GM23338 (cell line): ENCODE measurements at regions not wholly inside any gene's neighbourhood (a gene's known extent, or its start where the extent isn't known, plus 50 kb on each side); places are given as distances from the start of the nearest gene placed in this dataset.

ENCODE experiments used
- ATAC-seq: fragments of 200-7000 bp; cut with Tn5 transposase; 3 replicates; pipeline ENCODE4 v1.9.1; 2020
- DNase-seq: peaks from one replicate; pipeline ENCODE4 v3.0.0-alpha.2; 2015; ENCODE audit warnings: low spot score
- H2AFZ ChIP-seq: fragments of 200-600 bp; sonication (generic); 2 replicates; pipeline ENCODE4 v1.8.0; 2016; ENCODE audit warnings: antibody characterized with exemption, mild to moderate bottlenecking, moderate library complexity
- H3F3A ChIP-seq: fragments of 200-600 bp; sonication (generic); replicated peaks from 2 replicates; pipeline ENCODE4 v1.8.0; 2017; ENCODE audit warnings: antibody characterized with exemption, mixed run types, low read depth
- H3K27ac ChIP-seq: fragments of 200-600 bp; sonication (generic); 2 replicates; pipeline ENCODE4 v1.6.1; 2016; ENCODE audit warnings: low read depth
- H3K27me3 ChIP-seq: fragments of 200-600 bp; sonication (generic); 2 replicates; pipeline ENCODE4 v1.8.0; 2016; ENCODE audit warnings: mild to moderate bottlenecking, mixed run types, moderate library complexity; ENCODE audit not compliant: insufficient read depth
- H3K36me3 ChIP-seq: fragments of 200-600 bp; sonication (generic); 2 replicates; pipeline ENCODE4 v1.8.0; 2016; ENCODE audit warnings: mild to moderate bottlenecking; ENCODE audit not compliant: insufficient read depth
- H3K4me1 ChIP-seq: fragments of 200-600 bp; sonication (generic); 2 replicates; pipeline ENCODE4 v1.8.0; 2016; ENCODE audit warnings: mild to moderate bottlenecking, moderate library complexity; ENCODE audit not compliant: insufficient read depth
- H3K4me2 ChIP-seq: fragments of 200-600 bp; sonication (generic); 2 replicates; pipeline ENCODE4 v1.7.1; 2017; ENCODE audit warnings: mixed run types
- H3K4me3 ChIP-seq: fragments of 200-600 bp; sonication (generic); 2 replicates; pipeline ENCODE4 v1.6.1; 2016; ENCODE audit warnings: mixed run types
- H3K79me2 ChIP-seq: fragments of 200-600 bp; sonication (generic); replicated peaks from 2 replicates; pipeline ENCODE4 v1.8.0; 2017; ENCODE audit warnings: mild to moderate bottlenecking; ENCODE audit not compliant: insufficient read depth
- H3K9me2 ChIP-seq: fragments of 200-600 bp; sonication (generic); 2 replicates; pipeline ENCODE4 v1.8.0; 2017; ENCODE audit not compliant: insufficient read depth
- H4K20me1 ChIP-seq: fragments of 200-600 bp; sonication (generic); replicated peaks from 2 replicates; pipeline ENCODE4 v1.8.0; 2017; ENCODE audit warnings: mild to moderate bottlenecking; ENCODE audit not compliant: insufficient read depth
- H3K27ac Mint-ChIP-seq: 2 replicates; pipeline ENCODE4 v1.8.0; 2020; ENCODE audit warnings: inconsistent platforms, mild to moderate bottlenecking, moderate library complexity, mixed read lengths
- H3K27me3 Mint-ChIP-seq: 3 replicates; pipeline ENCODE4 v1.8.0; 2022; ENCODE audit warnings: low read depth, mild to moderate bottlenecking, moderate library complexity, mixed read lengths, inconsistent platforms; ENCODE audit not compliant: insufficient read depth, poor library complexity
- H3K36me3 Mint-ChIP-seq: 3 replicates; pipeline ENCODE4 v1.8.0; 2021; ENCODE audit warnings: low read depth, mild to moderate bottlenecking, inconsistent platforms, moderate library complexity, mixed read lengths
- H3K4me1 Mint-ChIP-seq: 3 replicates; pipeline ENCODE4 v1.8.0; 2020; ENCODE audit warnings: mild to moderate bottlenecking, inconsistent platforms, mixed read lengths
- H3K4me3 Mint-ChIP-seq: 3 replicates; pipeline ENCODE4 v1.8.0; 2021; ENCODE audit warnings: moderate library complexity, mild to moderate bottlenecking, inconsistent platforms, mixed read lengths
- H3K9me3 Mint-ChIP-seq: 3 replicates; pipeline ENCODE4 v1.8.0; 2020; ENCODE audit warnings: moderate library complexity, mild to moderate bottlenecking, inconsistent platforms, mixed read lengths
- CREB1 ChIP-seq: fragments of 250-450 bp; sonication (Bioruptor Pico); IDR thresholded peaks from 2 replicates; pipeline ENCODE4 v1.5.0; 2020; ENCODE audit warnings: low read depth, mild to moderate bottlenecking, moderate library complexity
- ETS1 ChIP-seq: IDR thresholded peaks from 2 replicates; pipeline ENCODE4 v1.6.1; 2016; ENCODE audit warnings: antibody characterized with exemption
- EZH2 ChIP-seq: fragments of 200-600 bp; sonication (generic); IDR thresholded peaks from one replicate; pipeline ENCODE4 v1.8.0; 2017; ENCODE audit warnings: antibody characterized with exemption, mild to moderate bottlenecking, low read depth; ENCODE audit not compliant: unreplicated experiment
- JUNB ChIP-seq: IDR thresholded peaks from one replicate; pipeline ENCODE4 v1.6.1; 2016; ENCODE audit warnings: antibody characterized with exemption; ENCODE audit not compliant: unreplicated experiment
- NANOG ChIP-seq: IDR thresholded peaks from 2 replicates; pipeline ENCODE4 v1.6.1; 2016; ENCODE audit warnings: antibody characterized with exemption, borderline replicate concordance
- STAT1 ChIP-seq: IDR thresholded peaks from one replicate; pipeline ENCODE4 v1.6.1; 2016; ENCODE audit warnings: antibody characterized with exemption; ENCODE audit not compliant: unreplicated experiment
- ZNF331 ChIP-seq: fragments of 250-450 bp; sonication (Bioruptor Pico); IDR thresholded peaks from 2 replicates; pipeline ENCODE4 v1.5.0; 2020; ENCODE audit warnings: low read depth, mild to moderate bottlenecking, moderate library complexity
- ZNF462 ChIP-seq: fragments of 250-450 bp; sonication (Bioruptor Pico); IDR thresholded peaks from 2 replicates; pipeline ENCODE4 v1.5.0; 2020; ENCODE audit warnings: mild to moderate bottlenecking, moderate library complexity
- TF ChIP-seq, protein P1 (sequence below), 2 experiments: fragments of 200-600 bp in 1 of 2; sonication (generic) in 1 of 2; conservative IDR thresholded peaks; 2 replicates each; pipeline versions ENCODE4 v1.5.1 to v1.6.1; 2016 to 2017; ENCODE audit warnings: antibody characterized with exemption in 2 of 2, low read depth in 2 of 2, mild to moderate bottlenecking in 2 of 2, moderate library complexity in 1 of 2
- TF ChIP-seq, protein P2 (sequence below): IDR thresholded peaks from one replicate; pipeline ENCODE4 v1.6.1; 2018; ENCODE audit warnings: antibody characterized with exemption; ENCODE audit not compliant: unreplicated experiment

- H3K4me3 Mint-ChIP-seq = no peak overlapping the region
- no peaks in the 10 kb centered on the region for H3K4me1 Mint-ChIP-seq
- no peak overlapping the region for H3K27ac Mint-ChIP-seq
- H3K4me1 ChIP-seq = peaks cover 4% of the 10 kb centered on the region; the same call in 1 of the 2 replicates
- no peak for TF ChIP-seq ZNF331 (CRISPR knock-in tag)
- TF ChIP-seq, protein P1, sequence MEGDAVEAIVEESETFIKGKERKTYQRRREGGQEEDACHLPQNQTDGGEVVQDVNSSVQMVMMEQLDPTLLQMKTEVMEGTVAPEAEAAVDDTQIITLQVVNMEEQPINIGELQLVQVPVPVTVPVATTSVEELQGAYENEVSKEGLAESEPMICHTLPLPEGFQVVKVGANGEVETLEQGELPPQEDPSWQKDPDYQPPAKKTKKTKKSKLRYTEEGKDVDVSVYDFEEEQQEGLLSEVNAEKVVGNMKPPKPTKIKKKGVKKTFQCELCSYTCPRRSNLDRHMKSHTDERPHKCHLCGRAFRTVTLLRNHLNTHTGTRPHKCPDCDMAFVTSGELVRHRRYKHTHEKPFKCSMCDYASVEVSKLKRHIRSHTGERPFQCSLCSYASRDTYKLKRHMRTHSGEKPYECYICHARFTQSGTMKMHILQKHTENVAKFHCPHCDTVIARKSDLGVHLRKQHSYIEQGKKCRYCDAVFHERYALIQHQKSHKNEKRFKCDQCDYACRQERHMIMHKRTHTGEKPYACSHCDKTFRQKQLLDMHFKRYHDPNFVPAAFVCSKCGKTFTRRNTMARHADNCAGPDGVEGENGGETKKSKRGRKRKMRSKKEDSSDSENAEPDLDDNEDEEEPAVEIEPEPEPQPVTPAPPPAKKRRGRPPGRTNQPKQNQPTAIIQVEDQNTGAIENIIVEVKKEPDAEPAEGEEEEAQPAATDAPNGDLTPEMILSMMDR (conservative IDR thresholded peaks at IDR 0.05; ENCODE audit: low read depth in 2 of 2) = no peak
- no peak for TF ChIP-seq JUNB
- TF ChIP-seq STAT1 = no peak
- TF ChIP-seq, protein P2, sequence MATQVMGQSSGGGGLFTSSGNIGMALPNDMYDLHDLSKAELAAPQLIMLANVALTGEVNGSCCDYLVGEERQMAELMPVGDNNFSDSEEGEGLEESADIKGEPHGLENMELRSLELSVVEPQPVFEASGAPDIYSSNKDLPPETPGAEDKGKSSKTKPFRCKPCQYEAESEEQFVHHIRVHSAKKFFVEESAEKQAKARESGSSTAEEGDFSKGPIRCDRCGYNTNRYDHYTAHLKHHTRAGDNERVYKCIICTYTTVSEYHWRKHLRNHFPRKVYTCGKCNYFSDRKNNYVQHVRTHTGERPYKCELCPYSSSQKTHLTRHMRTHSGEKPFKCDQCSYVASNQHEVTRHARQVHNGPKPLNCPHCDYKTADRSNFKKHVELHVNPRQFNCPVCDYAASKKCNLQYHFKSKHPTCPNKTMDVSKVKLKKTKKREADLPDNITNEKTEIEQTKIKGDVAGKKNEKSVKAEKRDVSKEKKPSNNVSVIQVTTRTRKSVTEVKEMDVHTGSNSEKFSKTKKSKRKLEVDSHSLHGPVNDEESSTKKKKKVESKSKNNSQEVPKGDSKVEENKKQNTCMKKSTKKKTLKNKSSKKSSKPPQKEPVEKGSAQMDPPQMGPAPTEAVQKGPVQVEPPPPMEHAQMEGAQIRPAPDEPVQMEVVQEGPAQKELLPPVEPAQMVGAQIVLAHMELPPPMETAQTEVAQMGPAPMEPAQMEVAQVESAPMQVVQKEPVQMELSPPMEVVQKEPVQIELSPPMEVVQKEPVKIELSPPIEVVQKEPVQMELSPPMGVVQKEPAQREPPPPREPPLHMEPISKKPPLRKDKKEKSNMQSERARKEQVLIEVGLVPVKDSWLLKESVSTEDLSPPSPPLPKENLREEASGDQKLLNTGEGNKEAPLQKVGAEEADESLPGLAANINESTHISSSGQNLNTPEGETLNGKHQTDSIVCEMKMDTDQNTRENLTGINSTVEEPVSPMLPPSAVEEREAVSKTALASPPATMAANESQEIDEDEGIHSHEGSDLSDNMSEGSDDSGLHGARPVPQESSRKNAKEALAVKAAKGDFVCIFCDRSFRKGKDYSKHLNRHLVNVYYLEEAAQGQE = no peak
- TF ChIP-seq CREB1 (CRISPR knock-in tag) = no peak
- no peak for TF ChIP-seq ZNF462 (CRISPR knock-in tag)
- TF ChIP-seq ETS1 = no peak
- no peak for TF ChIP-seq NANOG
- no peak for TF ChIP-seq EZH2
- peaks cover 5% of the 10 kb centered on the region for H3K27me3 Mint-ChIP-seq
- no peak overlapping the region for H3K4me3 ChIP-seq
- no peaks in the 10 kb centered on the region for H3F3A ChIP-seq
- H3K79me2 ChIP-seq = no peaks in the 10 kb centered on the region
- H3K9me2 ChIP-seq = no peaks in the 10 kb centered on the region; the same call in 1 of the 2 replicates
- H3K4me2 ChIP-seq = no peak overlapping the region
- ATAC-seq = no peak
- no peaks in the 10 kb centered on the region for H3K9me3 Mint-ChIP-seq
- H3K27ac ChIP-seq = no peak overlapping the region
- H3K27me3 ChIP-seq = no peaks in the 10 kb centered on the region
- no peak overlapping the region for H2AFZ ChIP-seq
- no peaks in the 10 kb centered on the region for H3K36me3 Mint-ChIP-seq
- no peaks in the 10 kb centered on the region for H3K36me3 ChIP-seq
- no peak for DNase-seq
- H4K20me1 ChIP-seq = no peaks in the 10 kb centered on the region
These were observed 140.0 kb upstream of the HMHB1 start for GRCh38 chr5:143671674-143672569.
